HUES6 (cell line): ENCODE measurements at regions not wholly inside any gene's neighbourhood (a gene's known extent, or its start where the extent isn't known, plus 50 kb on each side); places are given as distances from the start of the nearest gene placed in this dataset.

ENCODE experiments used
- H3K27ac ChIP-seq: 2 replicates; pipeline ENCODE4 v1.7.0; 2013; ENCODE audit warnings: low read depth, mild to moderate bottlenecking, low read length, inconsistent platforms
- H3K27me3 ChIP-seq: 2 replicates; pipeline ENCODE4 v1.6.1; 2013; ENCODE audit warnings: low read length; ENCODE audit not compliant: control insufficient read depth, insufficient read depth
- H3K36me3 ChIP-seq: 2 replicates; pipeline ENCODE4 v1.6.1; 2013; ENCODE audit warnings: low read length; ENCODE audit not compliant: control insufficient read depth, insufficient read depth
- H3K4me1 ChIP-seq: 2 replicates; pipeline ENCODE4 v1.6.1; 2013; ENCODE audit warnings: low read length; ENCODE audit not compliant: control insufficient read depth, insufficient read depth
- H3K4me3 ChIP-seq: 2 replicates; pipeline ENCODE4 v1.5.1; 2013; ENCODE audit warnings: low read depth, low read length
- H3K9ac ChIP-seq: one replicate; pipeline ENCODE4 v1.6.1; 2013; ENCODE audit warnings: mild to moderate bottlenecking, low read length
- H3K9me3 ChIP-seq: 2 replicates; pipeline ENCODE4 v1.6.1; 2013; ENCODE audit warnings: low read depth, low read length; ENCODE audit not compliant: control insufficient read depth, insufficient read depth

DNA sequence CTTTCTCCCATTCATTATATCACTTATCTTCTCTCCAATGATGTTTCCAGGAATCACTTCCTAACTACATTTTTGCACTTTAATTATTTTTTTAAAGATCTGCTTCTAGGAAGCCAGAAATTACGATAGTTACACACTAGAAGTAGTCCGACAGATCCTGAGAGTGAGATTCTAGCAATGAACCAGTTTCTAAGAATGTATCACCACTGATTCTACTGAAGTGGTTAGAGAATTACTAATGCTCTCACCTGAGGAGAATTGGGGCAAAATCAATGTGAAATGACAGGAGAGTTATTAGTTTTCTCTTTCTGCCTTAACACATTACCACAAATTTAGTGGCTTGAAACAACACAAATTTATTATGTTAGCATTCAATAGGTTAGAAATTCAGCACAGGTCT is 241.2 kb downstream of the CASP12 start:
- H3K9me3 ChIP-seq, result no peaks in the 10 kb centered on the region
- H3K4me3 ChIP-seq, result no peak overlapping the region
- no peak overlapping the region for H3K27ac ChIP-seq
- peaks cover 4% of the 10 kb centered on the region; the same call in 1 of the 2 replicates for H3K4me1 ChIP-seq
- no peaks in the 10 kb centered on the region for H3K36me3 ChIP-seq
- H3K9ac ChIP-seq, result no peak overlapping the region
- no peaks in the 10 kb centered on the region for H3K27me3 ChIP-seq

DNA sequence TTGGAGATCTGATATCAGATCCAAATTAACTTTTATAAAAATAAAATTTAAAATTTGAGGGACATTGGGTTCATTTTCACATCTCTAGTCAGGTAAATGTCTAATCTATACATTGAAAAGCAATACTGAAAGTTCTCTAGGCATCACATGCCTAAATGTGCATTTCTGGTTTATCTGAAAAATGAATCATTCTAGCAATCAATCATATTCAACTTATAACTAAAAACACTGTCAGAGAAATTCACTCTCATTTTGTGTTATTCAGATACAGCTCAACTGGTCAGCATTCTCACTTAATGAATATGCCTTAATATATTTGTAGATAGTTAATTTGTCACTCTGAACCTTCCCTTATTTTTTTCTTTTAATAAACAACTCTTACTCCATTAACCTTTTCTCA is 243.2 kb downstream of the CASP12 start:
- H3K27me3 ChIP-seq, result no peaks in the 10 kb centered on the region
- H3K4me3 ChIP-seq, result no peak overlapping the region
- H3K36me3 ChIP-seq, result peaks cover 3% of the 10 kb centered on the region; the same call in 1 of the 2 replicates
- H3K9ac ChIP-seq, result no peak overlapping the region
- peaks cover 11% of the 10 kb centered on the region for H3K9me3 ChIP-seq
- no peak overlapping the region for H3K27ac ChIP-seq
- H3K4me1 ChIP-seq, result peaks cover 4% of the 10 kb centered on the region; the same call in 1 of the 2 replicates

- Histone ChIP-seq H3K27ac (no peak overlapping the region), H3K4me3 (no peak overlapping the region), H3K9ac (no peak overlapping the region), H3K27me3 (no peaks in the 10 kb centered on the region), H3K9me3 (peaks cover 16% of the 10 kb centered on the region), H3K36me3 (peaks cover 3% of the 10 kb centered on the region; the same call in 1 of the 2 replicates), H3K4me1 (peaks cover 4% of the 10 kb centered on the region; the same call in 1 of the 2 replicates)
Observed at GRCh38 chr11:104654181-104654813, 244.0 kb downstream of the CASP12 start.

GRCh38 chr11:104653407-104653806 is 244.9 kb downstream of the CASP12 start:
- H3K27ac ChIP-seq, result no peak overlapping the region
- H3K27me3 ChIP-seq, result no peaks in the 10 kb centered on the region

GRCh38 chr11:104652996-104653395 is 245.3 kb downstream of the CASP12 start:
- Histone ChIP-seq H3K9ac (no peak overlapping the region), H3K27ac (no peak overlapping the region), H3K4me1 (peaks cover 4% of the 10 kb centered on the region; the same call in 1 of the 2 replicates), H3K4me3 (no peak overlapping the region), H3K27me3 (no peaks in the 10 kb centered on the region), H3K9me3 (peaks cover 16% of the 10 kb centered on the region), H3K36me3 (peaks cover 3% of the 10 kb centered on the region; the same call in 1 of the 2 replicates)

More at GRCh38 chr11:104653407-104653806, 244.9 kb downstream of the CASP12 start:
- Histone ChIP-seq H3K9me3 (peaks cover 16% of the 10 kb centered on the region), H3K9ac (no peak overlapping the region), H3K4me3 (no peak overlapping the region), H3K4me1 (peaks cover 4% of the 10 kb centered on the region; the same call in 1 of the 2 replicates), H3K36me3 (peaks cover 3% of the 10 kb centered on the region; the same call in 1 of the 2 replicates)

- Histone ChIP-seq H3K27ac (no peak overlapping the region), H3K4me1 (peaks cover 4% of the 10 kb centered on the region; the same call in 1 of the 2 replicates), H3K36me3 (peaks cover 3% of the 10 kb centered on the region; the same call in 1 of the 2 replicates), H3K9me3 (peaks cover 16% of the 10 kb centered on the region), H3K27me3 (no peaks in the 10 kb centered on the region), H3K9ac (no peak overlapping the region), H3K4me3 (no peak overlapping the region)
Observed at GRCh38 chr11:104650234-104650633, 248.0 kb downstream of the CASP12 start.

- H3K4me3 ChIP-seq, result no peak overlapping the region
- H3K4me1 ChIP-seq, result no peaks in the 10 kb centered on the region
- no peak overlapping the region for H3K9ac ChIP-seq
- no peaks in the 10 kb centered on the region for H3K27me3 ChIP-seq
- H3K27ac ChIP-seq, result no peak overlapping the region
- peaks cover 3% of the 10 kb centered on the region; the same call in 1 of the 2 replicates for H3K36me3 ChIP-seq
- peaks cover 16% of the 10 kb centered on the region for H3K9me3 ChIP-seq
Observed at GRCh38 chr11:104649002-104649401, 249.3 kb downstream of the CASP12 start.

GRCh38 chr11:104645261-104646222 is 252.7 kb downstream of the CASP12 start:
- H3K36me3 ChIP-seq, result peaks cover 2% of the 10 kb centered on the region; the same call in 1 of the 2 replicates
- no peak overlapping the region for H3K9ac ChIP-seq
- H3K27me3 ChIP-seq, result no peaks in the 10 kb centered on the region
- no peak overlapping the region for H3K4me3 ChIP-seq
- H3K4me1 ChIP-seq, result no peaks in the 10 kb centered on the region
- H3K27ac ChIP-seq, result no peak overlapping the region
- H3K9me3 ChIP-seq, result peaks cover 14% of the 10 kb centered on the region

DNA sequence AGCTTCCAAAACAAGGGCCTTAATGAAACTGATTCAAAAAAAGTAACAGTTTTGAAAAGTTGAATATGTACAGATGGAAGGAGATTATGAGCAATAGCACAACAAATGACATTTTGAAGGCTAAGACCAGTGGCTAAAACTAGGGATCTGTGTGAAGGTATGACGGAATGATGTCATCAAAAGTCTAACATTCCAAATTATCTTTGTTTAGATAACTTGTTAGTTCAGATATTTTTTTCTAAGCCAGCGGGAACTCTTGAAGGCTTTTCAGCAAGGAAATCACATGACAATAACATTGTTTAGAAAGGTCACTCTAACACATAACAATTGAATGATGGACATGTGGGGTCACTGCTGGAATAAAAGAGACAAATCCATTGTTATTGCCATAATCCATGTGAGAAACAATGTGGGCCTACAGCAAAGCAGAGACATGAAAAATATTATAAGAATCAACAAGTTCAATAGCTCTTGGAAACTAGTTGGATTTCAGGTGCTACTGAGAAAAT is 260.5 kb downstream of the CASP12 start:
- H3K9me3 ChIP-seq, result peaks cover 4% of the 10 kb centered on the region; the same call in 1 of the 2 replicates

GRCh38 chr11:104633226-104633625 is 265.0 kb downstream of the CASP12 start:
- Histone ChIP-seq H3K4me1 (peaks cover 6% of the 10 kb centered on the region; the same call in 1 of the 2 replicates), H3K27me3 (no peaks in the 10 kb centered on the region), H3K9ac (no peak overlapping the region), H3K9me3 (no peaks in the 10 kb centered on the region), H3K36me3 (no peaks in the 10 kb centered on the region), H3K27ac (no peak overlapping the region), H3K4me3 (no peak overlapping the region)

More for the DNA sequence above, 260.5 kb downstream of the CASP12 start:
- Histone ChIP-seq H3K9ac (no peak overlapping the region), H3K36me3 (no peaks in the 10 kb centered on the region), H3K4me3 (no peak overlapping the region), H3K27ac (no peak overlapping the region), H3K4me1 (peaks cover 6% of the 10 kb centered on the region; the same call in 1 of the 2 replicates), H3K27me3 (no peaks in the 10 kb centered on the region)
